ENCODE measurements at regions not wholly inside any gene's neighbourhood (a gene's known extent, or its start where the extent isn't known, plus 50 kb on each side); places are given as distances from the start of the nearest gene placed in this dataset.

- ATAC-seq, result no peak
- no peak for TF ChIP-seq TSHZ2 (CRISPR knock-in tag; IDR thresholded peaks at IDR 0.05)
- TF ChIP-seq SNAI2 (CRISPR knock-in tag; IDR thresholded peaks at IDR 0.05), result no peak
- TF ChIP-seq ZFP3 (CRISPR knock-in tag; IDR thresholded peaks at IDR 0.05), result no peak
These were observed 141.2 kb upstream of the KCNG1 start for GRCh38 chr20:51163996-51164600.

- no peak for ATAC-seq
- TF ChIP-seq ESRRG (CRISPR knock-in tag; IDR thresholded peaks at IDR 0.05), result no peak
These were observed 139.1 kb upstream of the KCNG1 start for GRCh38 chr20:51162015-51162414.

GRCh38 chr20:51160821-51161220 lies 137.9 kb upstream of the KCNG1 start:
- TF ChIP-seq BACH2 (CRISPR knock-in tag; IDR thresholded peaks at IDR 0.05; ENCODE audit: borderline replicate concordance) (no peak), TOX (CRISPR knock-in tag; IDR thresholded peaks at IDR 0.05; ENCODE audit: borderline replicate concordance) (no peak), OSR1 (CRISPR knock-in tag; IDR thresholded peaks at IDR 0.05) (no peak), ZNF8 (CRISPR knock-in tag; IDR thresholded peaks at IDR 0.05) (no peak), ESRRG (CRISPR knock-in tag; IDR thresholded peaks at IDR 0.05) (no peak), CSRNP3 (CRISPR knock-in tag; IDR thresholded peaks at IDR 0.05) (no peak), GLIS3 (CRISPR knock-in tag; IDR thresholded peaks at IDR 0.05) (no peak), TCF4 (CRISPR knock-in tag; IDR thresholded peaks at IDR 0.05; ENCODE audit: borderline replicate concordance) (no peak), CSDC2 (CRISPR knock-in tag; IDR thresholded peaks at IDR 0.05) (no peak), PATZ1 (CRISPR knock-in tag; IDR thresholded peaks at IDR 0.05; ENCODE audit: borderline replicate concordance) (no peak)
- no peak for ATAC-seq

GRCh38 chr20:51159981-51160380 lies 137.1 kb upstream of the KCNG1 start:
- no peak for ATAC-seq
- TF ChIP-seq PATZ1 (CRISPR knock-in tag; IDR thresholded peaks at IDR 0.05; ENCODE audit: borderline replicate concordance) (no peak), BACH2 (CRISPR knock-in tag; IDR thresholded peaks at IDR 0.05; ENCODE audit: borderline replicate concordance) (no peak), ZNF565 (CRISPR knock-in tag; conservative IDR thresholded peaks at IDR 0.05; ENCODE audit: low read depth) (no peak), SNAI2 (CRISPR knock-in tag; IDR thresholded peaks at IDR 0.05) (no peak), TOX (CRISPR knock-in tag; IDR thresholded peaks at IDR 0.05; ENCODE audit: borderline replicate concordance) (no peak), ZFP30 (CRISPR knock-in tag; IDR thresholded peaks at IDR 0.05) (no peak), PPARA (CRISPR knock-in tag; IDR thresholded peaks at IDR 0.05; ENCODE audit: borderline replicate concordance) (no peak), TSHZ2 (CRISPR knock-in tag; IDR thresholded peaks at IDR 0.05) (no peak), POU6F1 (CRISPR knock-in tag; IDR thresholded peaks at IDR 0.05; ENCODE audit: borderline replicate concordance, low read depth) (no peak), ARNTL (CRISPR knock-in tag; IDR thresholded peaks at IDR 0.05; ENCODE audit: borderline replicate concordance, low read depth) (no peak), RARB (CRISPR knock-in tag; IDR thresholded peaks at IDR 0.05) (no peak), OSR1 (CRISPR knock-in tag; IDR thresholded peaks at IDR 0.05) (no peak), CREB5 (CRISPR knock-in tag; IDR thresholded peaks at IDR 0.05; ENCODE audit: low read depth) (no peak), ESRRG (CRISPR knock-in tag; IDR thresholded peaks at IDR 0.05) (no peak), GLIS3 (CRISPR knock-in tag; IDR thresholded peaks at IDR 0.05) (no peak), ZFP3 (CRISPR knock-in tag; IDR thresholded peaks at IDR 0.05) (no peak)

Measured in SK-N-SH treated with all-trans-retinoic acid at 6 μM for 48 hours (cell line).